HCT116 (cell line): ENCODE measurements at regions not wholly inside any gene's neighbourhood (a gene's known extent, or its start where the extent isn't known, plus 50 kb on each side); places are given as distances from the start of the nearest gene placed in this dataset.

Source experiments
- ATAC-seq: fragments of 200-7000 bp; cut with Tn5 transposase; 2 replicates; pipeline ENCODE4 v1.9.1; 2020; ENCODE audit warnings: mild to moderate bottlenecking, moderate library complexity
- BruUV-seq: library from RNA; stranded (reverse); fragments of 400-500 nt; replicated peaks from 2 replicates; lab custom pipeline; 2021; lab: Mats Ljungman, UMichigan
- CTCF ChIA-PET: fragments of 300-600 bp; sonication (Branson Sonifier 250); formaldehyde crosslinking; loops from one replicate; lab custom pipeline; 2021; ENCODE audit warnings: antibody characterized with exemption; lab: Charles Lee
- POLR2A ChIA-PET: fragments of 300-600, 350-600 bp; sonication (Branson Sonifier 250); formaldehyde crosslinking; loops from one replicate; lab custom pipeline; 2021; ENCODE audit warnings: antibody characterized with exemption; lab: Charles Lee
- RAD21 ChIA-PET, 2 experiments: fragments of 300-600 bp; sonication (Branson Sonifier 250); formaldehyde crosslinking; loops; one replicate each; lab custom pipeline; 2023; ENCODE audit warnings: low total read pairs in 2 of 2; ENCODE audit not compliant: uncharacterized antibody in 2 of 2, unreplicated experiment in 2 of 2, low non-redundant PET in 1 of 2; lab: Charles Lee
- DNase-seq: peaks from one replicate; pipeline ENCODE4 v3.0.0-alpha.2; 2010; ENCODE audit warnings: low read depth, low spot score
- H2AFZ ChIP-seq: fragments of 200-600 bp; shearing (Covaris generic), sonication (generic); 2 replicates; pipeline ENCODE4 v1.6.1; 2017; ENCODE audit warnings: low read depth, mixed run types, mixed read lengths, antibody characterized with exemption, low read length; ENCODE audit not compliant: poor library complexity, severe bottlenecking
- H3K27ac ChIP-seq: 2 replicates; pipeline ENCODE4 v1.5.1; 2012; ENCODE audit warnings: low read depth, low read length
- H3K27me3 ChIP-seq: fragments of 200-600 bp; sonication (generic); 2 replicates; pipeline ENCODE4 v1.6.1; 2016; ENCODE audit warnings: mixed run types, low read length, mixed read lengths; ENCODE audit not compliant: insufficient read depth
- H3K36me3 ChIP-seq, 2 experiments: fragments of 200-500 bp in 1 of 2; fragments of 200-600 bp in 1 of 2; sonication (Bioruptor generic) in 1 of 2; sonication (generic) in 1 of 2; 2 replicates each; pipeline versions ENCODE4 v1.5.1 to v1.6.1; 2014 to 2016; ENCODE audit warnings: low read length in 2 of 2, inconsistent platforms in 1 of 2, mixed read lengths in 1 of 2, mixed run types in 1 of 2; ENCODE audit not compliant: insufficient read depth in 2 of 2, control insufficient read depth in 1 of 2
- H3K4me1 ChIP-seq, 2 experiments: fragments of 200-600 bp in 1 of 2; sonication (generic) in 1 of 2; 2 replicates each; pipeline versions ENCODE4 v1.5.1 to v1.6.1; 2012 to 2017; ENCODE audit warnings: low read length in 2 of 2, inconsistent platforms in 1 of 2, mild to moderate bottlenecking in 1 of 2, mixed read lengths in 1 of 2, mixed run types in 1 of 2, moderate library complexity in 1 of 2; ENCODE audit not compliant: insufficient read depth in 2 of 2, control insufficient read depth in 1 of 2
- H3K4me2 ChIP-seq: fragments of 200-600 bp; sonication (generic); 2 replicates; pipeline ENCODE4 v1.6.1; 2017; ENCODE audit warnings: mixed run types, low read length, mixed read lengths
- H3K4me3 ChIP-seq, 2 experiments: fragments of 200-600 bp in 1 of 2; sonication (generic) in 1 of 2; replicated peaks in 1 of 2; 2 replicates each; pipeline ENCODE4 v1.5.1; 2011 to 2016; ENCODE audit warnings: low read length in 2 of 2, control low read depth in 1 of 2, low read depth in 1 of 2, mild to moderate bottlenecking in 1 of 2, mixed read lengths in 1 of 2, mixed run types in 1 of 2
- H3K79me2 ChIP-seq: fragments of 200-600 bp; sonication (generic); 2 replicates; pipeline ENCODE4 v1.6.1; 2017; ENCODE audit warnings: mild to moderate bottlenecking, mixed run types, low read length, moderate library complexity, mixed read lengths; ENCODE audit not compliant: insufficient read depth
- H3K9ac ChIP-seq: fragments of 200-600 bp; sonication (generic); 2 replicates; pipeline ENCODE4 v1.6.1; 2016; ENCODE audit warnings: low read length, mixed read lengths
- H3K9me2 ChIP-seq: fragments of 200-600 bp; sonication (generic), shearing (Covaris generic); 2 replicates; pipeline ENCODE4 v1.6.1; 2017; ENCODE audit warnings: mixed run types, mild to moderate bottlenecking, moderate library complexity; ENCODE audit not compliant: insufficient read depth
- H3K9me3 ChIP-seq, 2 experiments: fragments of 200-500 bp in 1 of 2; fragments of 200-600 bp in 1 of 2; sonication (Bioruptor generic) in 1 of 2; sonication (generic) in 1 of 2; 2 replicates each; pipeline ENCODE4 v1.6.1; 2014 to 2017; ENCODE audit warnings: low read length in 2 of 2, mixed read lengths in 2 of 2, inconsistent platforms in 1 of 2, low read depth in 1 of 2, mild to moderate bottlenecking in 1 of 2, mixed run types in 1 of 2, moderate library complexity in 1 of 2; ENCODE audit not compliant: control insufficient read depth in 1 of 2, insufficient read depth in 1 of 2
- H4K20me1 ChIP-seq: fragments of 200-600 bp; sonication (generic), shearing (Covaris generic); 2 replicates; pipeline ENCODE4 v1.6.1; 2017; ENCODE audit warnings: mixed run types, mild to moderate bottlenecking, moderate library complexity; ENCODE audit not compliant: insufficient read depth
- ATF3 ChIP-seq: IDR thresholded peaks from 2 replicates; pipeline ENCODE4 v1.6.1; 2012
- CBX3 ChIP-seq: IDR thresholded peaks from 2 replicates; pipeline ENCODE4 v1.6.1; 2012; ENCODE audit warnings: low read depth
- CEBPB ChIP-seq: IDR thresholded peaks from 2 replicates; pipeline ENCODE4 v1.6.1; 2012; ENCODE audit warnings: low read depth
- EGR1 ChIP-seq: IDR thresholded peaks from 2 replicates; pipeline ENCODE4 v1.6.1; 2012; ENCODE audit warnings: low read depth
- EZH2 ChIP-seq: fragments of 200-600 bp; sonication (generic); IDR thresholded peaks from 2 replicates; pipeline ENCODE4 v1.6.1; 2017; ENCODE audit warnings: antibody characterized with exemption, mixed run types
- EZH2phosphoT487 ChIP-seq: fragments of 200-600 bp; IDR thresholded peaks from 2 replicates; pipeline ENCODE4 v1.6.1; 2018; ENCODE audit warnings: antibody characterized with exemption, borderline replicate concordance
- FOSL1 ChIP-seq: IDR thresholded peaks from 2 replicates; pipeline ENCODE4 v1.6.1; 2012; ENCODE audit warnings: low read depth
- JUND ChIP-seq: IDR thresholded peaks from 2 replicates; pipeline ENCODE4 v1.6.1; 2012
- MAX ChIP-seq: IDR thresholded peaks from 2 replicates; pipeline ENCODE4 v1.6.1; 2012
- POLR2A ChIP-seq: IDR thresholded peaks from 2 replicates; pipeline ENCODE4 v1.7.0; 2011; ENCODE audit warnings: borderline replicate concordance; ENCODE audit not compliant: insufficient read depth, insufficient read length; ENCODE audit errors: extremely low read depth
- POLR2AphosphoS5 ChIP-seq: IDR thresholded peaks from 2 replicates; pipeline ENCODE4 v1.6.1; 2011; ENCODE audit warnings: mild to moderate bottlenecking, low read depth, low read length, moderate library complexity
- REST ChIP-seq: IDR thresholded peaks from 2 replicates; pipeline ENCODE4 v1.6.1; 2012; ENCODE audit warnings: low read depth
- SIN3A ChIP-seq: IDR thresholded peaks from 2 replicates; pipeline ENCODE4 v1.6.1; 2012; ENCODE audit warnings: low read depth
- SP1 ChIP-seq: IDR thresholded peaks from 2 replicates; pipeline ENCODE4 v1.6.1; 2012; ENCODE audit warnings: low read depth
- SRF ChIP-seq: IDR thresholded peaks from 2 replicates; pipeline ENCODE4 v1.6.1; 2012; ENCODE audit warnings: low read depth
- TCF7L2 ChIP-seq: IDR thresholded peaks from 2 replicates; pipeline ENCODE4 v1.7.0; 2011; ENCODE audit warnings: borderline replicate concordance, inconsistent platforms; ENCODE audit not compliant: insufficient read depth, insufficient read length; ENCODE audit errors: extremely low read depth
- YY1 ChIP-seq: IDR thresholded peaks from 2 replicates; pipeline ENCODE4 v1.6.1; 2011; ENCODE audit warnings: low read length, low read depth, moderate library complexity, mild to moderate bottlenecking; ENCODE audit not compliant: insufficient replicate concordance; ENCODE audit errors: extremely low read depth
- ZBTB33 ChIP-seq: IDR thresholded peaks from 2 replicates; pipeline ENCODE4 v1.6.1; 2011; ENCODE audit warnings: mild to moderate bottlenecking, low read length, moderate library complexity; ENCODE audit not compliant: insufficient replicate concordance; ENCODE audit errors: extremely low read depth
- ZFX ChIP-seq: fragments of 450-650 bp; IDR thresholded peaks from 2 replicates; pipeline ENCODE4 v1.6.1; 2017
- ZNF274 ChIP-seq: fragments of 200-500 bp; sonication (Bioruptor generic); IDR thresholded peaks from 2 replicates; pipeline ENCODE4 v1.6.1; 2014; ENCODE audit warnings: mild to moderate bottlenecking, low read depth, low read length, inconsistent platforms
- intact Hi-C: fragments of 100-400 bp; cut with micrococcal nuclease; formaldehyde crosslinking; loops from 2 replicates; pipeline ENCODE4 v1.10.0; 2022

GRCh38 chr3:46080124-46080968 lies 53.1 kb upstream of the XCR1 start:
- no peaks in the 10 kb centered on the region for H3K36me3 ChIP-seq
- H3K27me3 ChIP-seq = no peaks in the 10 kb centered on the region
- H3K9me2 ChIP-seq = no peaks in the 10 kb centered on the region
- no peaks in the 10 kb centered on the region for H3K79me2 ChIP-seq
- no peak overlapping the region for H2AFZ ChIP-seq
- intact Hi-C loops = no loop called here
- TF ChIP-seq SIN3A = no peak
- no peak for TF ChIP-seq FOSL1
- TF ChIP-seq CEBPB = no peak
- no peak for TF ChIP-seq EZH2
- no peak for TF ChIP-seq CBX3
- no peak for TF ChIP-seq SRF
- TF ChIP-seq ZNF274 = no peak
- no peak for TF ChIP-seq REST
- TF ChIP-seq POLR2A = no peak
- no peak for TF ChIP-seq MAX
- TF ChIP-seq SP1 = no peak
- TF ChIP-seq JUND = no peak
- TF ChIP-seq ZBTB33 = no peak
- no peak for TF ChIP-seq EGR1
- no peak for TF ChIP-seq ATF3
- TF ChIP-seq YY1 = no peak
- TF ChIP-seq ZFX = no peak
- TF ChIP-seq EZH2phosphoT487 = no peak
- no peak for TF ChIP-seq POLR2AphosphoS5
- no peak for TF ChIP-seq TCF7L2
- DNase-seq (no peak), ATAC-seq (no peak)
- BruUV-seq = no TSS peak
- no peak overlapping the region for H3K9ac ChIP-seq
- no peaks in the 10 kb centered on the region for H3K9me3 ChIP-seq
- ChIA-PET CTCF (interaction anchor here (0.6 to 3.4 kb wide), 5 partner anchors 127 to 319 kb away, joined by 3 to 16 read pairs (median 6); partner anchors contain the start of gene CCR1), RAD21 (no interaction called here), POLR2A (no interaction called here)
- no peak overlapping the region for H3K4me2 ChIP-seq
- peaks cover 0 to 19% of the 10 kb centered on the region in 2 experiments; a peak in 1 of 4 replicates for H3K4me1 ChIP-seq
- no peak overlapping the region for H3K4me3 ChIP-seq
- H3K27ac ChIP-seq = no peak overlapping the region
- no peaks in the 10 kb centered on the region for H4K20me1 ChIP-seq
